ENCODE measurements at regions not wholly inside any gene's neighbourhood (a gene's known extent, or its start where the extent isn't known, plus 50 kb on each side); places are given as distances from the start of the nearest gene placed in this dataset.

DNA sequence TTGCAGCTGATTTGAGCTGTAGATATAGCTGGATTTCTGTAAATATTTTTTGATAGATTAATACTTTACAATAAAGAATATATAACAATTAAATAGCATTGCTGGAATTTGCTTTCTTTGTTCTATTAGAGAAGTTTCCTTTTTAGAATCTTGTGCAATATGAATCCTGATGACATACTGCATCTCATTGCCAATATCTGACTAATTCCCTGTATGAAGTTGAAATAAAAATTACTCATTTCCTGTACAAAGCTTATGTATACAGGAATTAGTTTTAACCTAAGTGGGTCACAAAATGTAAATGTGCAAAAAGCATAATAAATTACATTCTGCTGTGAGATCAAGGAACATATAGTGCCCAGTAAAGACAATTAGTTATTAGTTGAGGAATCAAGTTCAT is 72.8 kb upstream of the TMEFF2 start:
- Histone ChIP-seq H3K4me1 (ENCODE audit: low read length) (no peaks in the 10 kb centered on the region), H4K20me1 (ENCODE audit: insufficient read depth, low read depth, low read length) (no peaks in the 10 kb centered on the region), H3K9me2 (replicated peaks; ENCODE audit: insufficient read depth, low read length) (no peaks in the 10 kb centered on the region), H3K36me3 (ENCODE audit: insufficient read depth, low read length) (no peaks in the 10 kb centered on the region), H3K9ac (ENCODE audit: low read length) (no peak overlapping the region), H3K79me2 (ENCODE audit: low read length) (no peaks in the 10 kb centered on the region), H3K4me3 (ENCODE audit: low read length) (no peak overlapping the region), H3K4me2 (ENCODE audit: low read depth, low read length, poor library complexity, severe bottlenecking) (no peak overlapping the region), H3K27ac (ENCODE audit: low read length) (no peak overlapping the region), H2AFZ (ENCODE audit: low read length) (no peak overlapping the region), H3K9me3 (ENCODE audit: low read length) (peaks cover 11% of the 10 kb centered on the region; the same call in 1 of the 2 replicates), H3K27me3 (ENCODE audit: low read length) (no peaks in the 10 kb centered on the region)
- DNase-seq, result no peak

- Histone ChIP-seq H2AFZ (ENCODE audit: low read length) (no peak overlapping the region), H3K9me2 (replicated peaks; ENCODE audit: insufficient read depth, low read length) (no peaks in the 10 kb centered on the region)
These were observed 71.0 kb upstream of the TMEFF2 start for GRCh38 chr2:192265751-192266150.

DNA sequence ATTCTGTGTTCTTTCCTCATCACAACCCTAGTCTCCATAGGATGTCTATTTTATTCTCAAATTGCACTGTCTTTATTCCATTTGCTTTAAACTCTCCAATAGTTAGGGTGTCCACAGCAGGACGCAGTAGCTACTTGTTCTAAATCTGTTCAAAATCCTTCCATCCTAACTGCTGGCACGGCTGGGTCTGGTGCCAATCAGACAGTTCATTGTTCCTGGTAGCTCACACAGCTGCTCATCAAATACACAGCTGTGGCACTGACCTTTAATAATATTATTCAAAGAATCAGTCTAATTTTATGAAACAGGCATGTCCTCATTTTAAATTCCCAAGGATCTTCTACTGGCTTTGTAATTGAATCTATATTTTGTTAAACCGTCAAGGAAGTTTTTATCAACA is 59.7 kb upstream of the TMEFF2 start:
- H3K79me2 ChIP-seq (ENCODE audit: low read length), result no peaks in the 10 kb centered on the region
- H3K4me1 ChIP-seq (ENCODE audit: low read length), result no peaks in the 10 kb centered on the region
- no peaks in the 10 kb centered on the region; the same call in 1 of the 2 replicates for H3K9me3 ChIP-seq (ENCODE audit: low read length)
- H3K9ac ChIP-seq (ENCODE audit: low read length), result no peak overlapping the region
- DNase-seq, result no peak
- no peak overlapping the region for H2AFZ ChIP-seq (ENCODE audit: low read length)
- H3K4me3 ChIP-seq (ENCODE audit: low read length), result no peak overlapping the region
- no peaks in the 10 kb centered on the region for H3K27me3 ChIP-seq (ENCODE audit: low read length)
- no peaks in the 10 kb centered on the region for H4K20me1 ChIP-seq (ENCODE audit: insufficient read depth, low read depth, low read length)
- no peaks in the 10 kb centered on the region for H3K36me3 ChIP-seq (ENCODE audit: insufficient read depth, low read length)
- no peak overlapping the region for H3K4me2 ChIP-seq (ENCODE audit: low read depth, low read length, poor library complexity, severe bottlenecking)
- no peaks in the 10 kb centered on the region for H3K9me2 ChIP-seq (replicated peaks; ENCODE audit: insufficient read depth, low read length)
- H3K27ac ChIP-seq (ENCODE audit: low read length), result no peak overlapping the region

More at GRCh38 chr2:192265751-192266150, 71.0 kb upstream of the TMEFF2 start:
- Histone ChIP-seq H3K4me3 (ENCODE audit: low read length) (no peak overlapping the region), H3K79me2 (ENCODE audit: low read length) (no peaks in the 10 kb centered on the region), H3K27ac (ENCODE audit: low read length) (no peak overlapping the region), H3K9me3 (ENCODE audit: low read length) (peaks cover 11% of the 10 kb centered on the region; the same call in 1 of the 2 replicates), H3K4me2 (ENCODE audit: low read depth, low read length, poor library complexity, severe bottlenecking) (no peak overlapping the region), H3K27me3 (ENCODE audit: low read length) (no peaks in the 10 kb centered on the region), H3K36me3 (ENCODE audit: insufficient read depth, low read length) (no peaks in the 10 kb centered on the region), H3K4me1 (ENCODE audit: low read length) (no peaks in the 10 kb centered on the region), H4K20me1 (ENCODE audit: insufficient read depth, low read depth, low read length) (no peaks in the 10 kb centered on the region), H3K9ac (ENCODE audit: low read length) (no peak overlapping the region)
- no peak for DNase-seq

DNA sequence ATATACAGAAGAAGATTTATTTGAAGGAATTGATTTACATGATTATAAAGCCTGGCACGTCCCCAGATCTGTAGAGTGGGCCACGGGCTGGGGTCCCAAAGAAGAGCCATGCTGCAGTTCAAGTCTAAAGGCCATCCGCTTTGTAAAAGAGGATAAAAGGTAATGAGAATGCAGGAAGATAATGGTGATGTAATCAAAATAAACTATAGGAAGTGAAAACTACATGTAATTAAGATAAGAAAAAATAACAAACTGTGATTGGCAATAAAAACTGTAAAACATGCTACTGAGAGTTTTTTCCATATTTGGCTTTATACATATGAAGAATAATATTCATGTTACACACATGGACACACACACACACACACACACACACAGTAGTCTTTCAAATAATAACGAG is 59.0 kb upstream of the TMEFF2 start:
- no peaks in the 10 kb centered on the region for H3K4me1 ChIP-seq (ENCODE audit: low read length)
- H3K9ac ChIP-seq (ENCODE audit: low read length), result no peak overlapping the region
- H3K9me3 ChIP-seq (ENCODE audit: low read length), result no peaks in the 10 kb centered on the region; the same call in 1 of the 2 replicates
- no peak overlapping the region for H3K4me2 ChIP-seq (ENCODE audit: low read depth, low read length, poor library complexity, severe bottlenecking)
- no peak overlapping the region for H3K27ac ChIP-seq (ENCODE audit: low read length)
- no peaks in the 10 kb centered on the region for H3K27me3 ChIP-seq (ENCODE audit: low read length)
- DNase-seq, result no peak
- H3K9me2 ChIP-seq (replicated peaks; ENCODE audit: insufficient read depth, low read length), result no peaks in the 10 kb centered on the region
- no peak overlapping the region for H3K4me3 ChIP-seq (ENCODE audit: low read length)
- no peaks in the 10 kb centered on the region for H4K20me1 ChIP-seq (ENCODE audit: insufficient read depth, low read depth, low read length)
- H2AFZ ChIP-seq (ENCODE audit: low read length), result no peak overlapping the region
- no peaks in the 10 kb centered on the region for H3K79me2 ChIP-seq (ENCODE audit: low read length)
- no peaks in the 10 kb centered on the region for H3K36me3 ChIP-seq (ENCODE audit: insufficient read depth, low read length)

GRCh38 chr2:192250961-192251360 is 56.2 kb upstream of the TMEFF2 start:
- Histone ChIP-seq H4K20me1 (ENCODE audit: insufficient read depth, low read depth, low read length) (no peaks in the 10 kb centered on the region), H3K4me3 (ENCODE audit: low read length) (no peak overlapping the region), H3K4me2 (ENCODE audit: low read depth, low read length, poor library complexity, severe bottlenecking) (no peak overlapping the region), H3K27ac (ENCODE audit: low read length) (no peak overlapping the region), H2AFZ (ENCODE audit: low read length) (no peak overlapping the region), H3K79me2 (ENCODE audit: low read length) (no peaks in the 10 kb centered on the region), H3K4me1 (ENCODE audit: low read length) (no peaks in the 10 kb centered on the region), H3K9me2 (replicated peaks; ENCODE audit: insufficient read depth, low read length) (no peaks in the 10 kb centered on the region), H3K9me3 (ENCODE audit: low read length) (peaks cover 10% of the 10 kb centered on the region; the same call in 1 of the 2 replicates), H3K27me3 (ENCODE audit: low read length) (no peaks in the 10 kb centered on the region), H3K9ac (ENCODE audit: low read length) (no peak overlapping the region), H3K36me3 (ENCODE audit: insufficient read depth, low read length) (no peaks in the 10 kb centered on the region)
- no peak for DNase-seq

GRCh38 chr2:192247456-192247855 is 52.7 kb upstream of the TMEFF2 start:
- Histone ChIP-seq H3K36me3 (ENCODE audit: insufficient read depth, low read length) (no peaks in the 10 kb centered on the region), H3K9me2 (replicated peaks; ENCODE audit: insufficient read depth, low read length) (no peaks in the 10 kb centered on the region), H3K9me3 (ENCODE audit: low read length) (peaks cover 11% of the 10 kb centered on the region; the same call in 1 of the 2 replicates), H3K27me3 (ENCODE audit: low read length) (no peaks in the 10 kb centered on the region), H3K79me2 (ENCODE audit: low read length) (no peaks in the 10 kb centered on the region), H3K27ac (ENCODE audit: low read length) (no peak overlapping the region), H4K20me1 (ENCODE audit: insufficient read depth, low read depth, low read length) (no peaks in the 10 kb centered on the region), H3K4me3 (ENCODE audit: low read length) (no peak overlapping the region), H3K4me2 (ENCODE audit: low read depth, low read length, poor library complexity, severe bottlenecking) (no peak overlapping the region), H2AFZ (ENCODE audit: low read length) (no peak overlapping the region), H3K9ac (ENCODE audit: low read length) (no peak overlapping the region), H3K4me1 (ENCODE audit: low read length) (no peaks in the 10 kb centered on the region)
- no peak for DNase-seq

- DNase-seq, result no peak
These were observed 51.6 kb upstream of the TMEFF2 start for GRCh38 chr2:192246297-192246696.

GRCh38 chr2:192245329-192245728 is 50.6 kb upstream of the TMEFF2 start:
- no peak overlapping the region for H3K9ac ChIP-seq (ENCODE audit: low read length)
- no peak overlapping the region for H3K4me2 ChIP-seq (ENCODE audit: low read depth, low read length, poor library complexity, severe bottlenecking)
- H3K4me3 ChIP-seq (ENCODE audit: low read length), result no peak overlapping the region
- no peaks in the 10 kb centered on the region for H4K20me1 ChIP-seq (ENCODE audit: insufficient read depth, low read depth, low read length)
- H3K27me3 ChIP-seq (ENCODE audit: low read length), result no peaks in the 10 kb centered on the region
- DNase-seq, result no peak
- H3K36me3 ChIP-seq (ENCODE audit: insufficient read depth, low read length), result no peaks in the 10 kb centered on the region
- no peaks in the 10 kb centered on the region for H3K79me2 ChIP-seq (ENCODE audit: low read length)
- H2AFZ ChIP-seq (ENCODE audit: low read length), result no peak overlapping the region
- no peaks in the 10 kb centered on the region for H3K4me1 ChIP-seq (ENCODE audit: low read length)
- no peaks in the 10 kb centered on the region; the same call in 1 of the 2 replicates for H3K9me2 ChIP-seq (replicated peaks; ENCODE audit: insufficient read depth, low read length)
- peaks cover 11% of the 10 kb centered on the region; the same call in 1 of the 2 replicates for H3K9me3 ChIP-seq (ENCODE audit: low read length)
- H3K27ac ChIP-seq (ENCODE audit: low read length), result no peak overlapping the region

More at GRCh38 chr2:192246297-192246696, 51.6 kb upstream of the TMEFF2 start:
- Histone ChIP-seq H3K4me3 (ENCODE audit: low read length) (no peak overlapping the region), H3K4me1 (ENCODE audit: low read length) (no peaks in the 10 kb centered on the region), H2AFZ (ENCODE audit: low read length) (no peak overlapping the region), H3K36me3 (ENCODE audit: insufficient read depth, low read length) (no peaks in the 10 kb centered on the region), H4K20me1 (ENCODE audit: insufficient read depth, low read depth, low read length) (no peaks in the 10 kb centered on the region), H3K27ac (ENCODE audit: low read length) (no peak overlapping the region), H3K27me3 (ENCODE audit: low read length) (no peaks in the 10 kb centered on the region), H3K9me2 (replicated peaks; ENCODE audit: insufficient read depth, low read length) (no peaks in the 10 kb centered on the region; the same call in 1 of the 2 replicates), H3K9ac (ENCODE audit: low read length) (no peak overlapping the region), H3K4me2 (ENCODE audit: low read depth, low read length, poor library complexity, severe bottlenecking) (no peak overlapping the region), H3K79me2 (ENCODE audit: low read length) (no peaks in the 10 kb centered on the region), H3K9me3 (ENCODE audit: low read length) (peaks cover 11% of the 10 kb centered on the region; the same call in 1 of the 2 replicates)

Measured in Karpas-422 (cell line).